GM12878 (cell line): ENCODE measurements at regions not wholly inside any gene's neighbourhood (a gene's known extent, or its start where the extent isn't known, plus 50 kb on each side); places are given as distances from the start of the nearest gene placed in this dataset.

ENCODE experiments used
- ATAC-seq: fragments of 200-7000 bp; cut with Tn5 transposase; 3 replicates; pipeline ENCODE4 v1.9.1; 2020; ENCODE audit warnings: mild to moderate bottlenecking, moderate library complexity
- BruUV-seq: library from RNA; stranded (reverse); fragments of 400-500 nt; replicated peaks from 2 replicates; lab custom pipeline; 2021; lab: Mats Ljungman, UMichigan
- CTCF ChIA-PET: fragments of 300-600 bp; sonication (Branson Sonifier 250); formaldehyde crosslinking; extraction: SDS; loops from one replicate; lab custom pipeline; 2021; ENCODE audit warnings: inconsistent platforms; lab: Yijun Ruan, JAX
- POLR2A ChIA-PET: fragments of 350-600 bp; formaldehyde crosslinking; extraction: SDS; loops from one replicate; lab custom pipeline; 2021; ENCODE audit warnings: inconsistent platforms; lab: Charles Lee
- RAD21 ChIA-PET: fragments of 300-600 bp; sonication (Branson Sonifier 250); formaldehyde crosslinking; loops from one replicate; lab custom pipeline; 2023; ENCODE audit warnings: antibody characterized with exemption; ENCODE audit not compliant: unreplicated experiment; lab: Charles Lee
- SMC1A ChIA-PET: fragments of 300-600 bp; sonication (Branson Sonifier 250); formaldehyde crosslinking; loops from one replicate; lab custom pipeline; 2023; ENCODE audit not compliant: unreplicated experiment, uncharacterized antibody; lab: Charles Lee
- DNase-seq: peaks from one replicate; pipeline ENCODE4 v3.0.0-alpha.2; 2011; ENCODE audit warnings: low read depth, low spot score
- FAIRE-seq: peaks from 3 replicates; lab custom pipeline; 2011; peaks lifted over from hg19 to GRCh38; lab: Jason Lieb, UNC
- H2AFZ ChIP-seq: 2 replicates; pipeline ENCODE4 v1.6.0; 2011; ENCODE audit warnings: low read depth, low read length, control low read depth; ENCODE audit not compliant: control insufficient read depth
- H3K27ac ChIP-seq: 2 replicates; pipeline ENCODE4 v1.5.1; 2011; ENCODE audit warnings: control low read depth; ENCODE audit not compliant: control insufficient read depth, insufficient read depth
- H3K27me3 ChIP-seq, 2 experiments: replicated peaks in 1 of 2; 2 replicates each; pipeline versions ENCODE4 v1.6.0 to v1.6.1; 2011; ENCODE audit warnings: low read length in 1 of 2; ENCODE audit not compliant: control insufficient read depth in 2 of 2, insufficient read depth in 2 of 2
- H3K36me3 ChIP-seq, 2 experiments: 2 replicates each; pipeline ENCODE4 v1.5.1; 2011; ENCODE audit warnings: low read length in 1 of 2; ENCODE audit not compliant: control insufficient read depth in 2 of 2, insufficient read depth in 2 of 2
- H3K4me1 ChIP-seq: 2 replicates; pipeline ENCODE4 v1.6.1; 2011; ENCODE audit warnings: mild to moderate bottlenecking, low read length, moderate library complexity, mixed read lengths; ENCODE audit not compliant: control insufficient read depth, insufficient read depth
- H3K4me2 ChIP-seq: 2 replicates; pipeline ENCODE4 v1.6.0; 2011; ENCODE audit warnings: control low read depth; ENCODE audit not compliant: control insufficient read depth, insufficient read depth
- H3K4me3 ChIP-seq: fragments of 200-600 bp; sonication (generic); 2 replicates; pipeline ENCODE4 v1.5.1; 2016
- H3K79me2 ChIP-seq: 2 replicates; pipeline ENCODE4 v1.6.0; 2011; ENCODE audit warnings: low read length; ENCODE audit not compliant: control insufficient read depth, insufficient read depth
- H3K9ac ChIP-seq: 2 replicates; pipeline ENCODE4 v1.8.0; 2011; ENCODE audit warnings: low read length, control low read depth, mixed read lengths; ENCODE audit not compliant: control insufficient read depth, insufficient read depth
- H3K9me3 ChIP-seq: replicated peaks from 3 replicates; pipeline ENCODE4 v1.5.1; 2011; ENCODE audit warnings: mild to moderate bottlenecking, low read length; ENCODE audit not compliant: control insufficient read depth, insufficient read depth
- H4K20me1 ChIP-seq: 2 replicates; pipeline ENCODE4 v1.6.0; 2011; ENCODE audit not compliant: control insufficient read depth, insufficient read depth
- BMI1 ChIP-seq: fragments of 450-650 bp; IDR thresholded peaks from 2 replicates; pipeline ENCODE4 v1.6.1; 2016; ENCODE audit warnings: mild to moderate bottlenecking, moderate library complexity, borderline replicate concordance
- CBX5 ChIP-seq: sonication (generic); IDR thresholded peaks from 2 replicates; pipeline ENCODE4 v1.6.1; 2016; ENCODE audit warnings: low read depth, moderate library complexity, mild to moderate bottlenecking, inconsistent platforms
- CEBPB ChIP-seq, 2 experiments: fragments of 150-350 bp in 1 of 2; IDR thresholded peaks; 2 replicates each; pipeline ENCODE4 v1.6.1; 2012 to 2014; ENCODE audit warnings: low read depth in 2 of 2, low read length in 2 of 2, borderline replicate concordance in 1 of 2, inconsistent platforms in 1 of 2
- CHD1 ChIP-seq: IDR thresholded peaks from 2 replicates; pipeline ENCODE4 v1.6.1; 2012; ENCODE audit warnings: low read depth, low read length, improper control_type of control experiment
- EED ChIP-seq: sonication (generic); IDR thresholded peaks from 2 replicates; pipeline ENCODE4 v1.6.1; 2016; ENCODE audit warnings: antibody characterized with exemption, low read depth
- EP300 ChIP-seq, 2 experiments: fragments of 150-350 bp in 1 of 2; IDR thresholded peaks; 2 replicates each; pipeline ENCODE4 v1.6.1; 2011 to 2012; ENCODE audit warnings: low read depth in 2 of 2, low read length in 2 of 2, borderline replicate concordance in 1 of 2, improper control_type of control experiment in 1 of 2, inconsistent platforms in 1 of 2; ENCODE audit not compliant: control insufficient read depth in 1 of 2
- HCFC1 ChIP-seq: fragments of 150-350 bp; IDR thresholded peaks from 2 replicates; pipeline ENCODE4 v1.6.1; 2014; ENCODE audit warnings: low read length
- JUNB ChIP-seq: IDR thresholded peaks from 2 replicates; pipeline ENCODE4 v1.6.1; 2016; ENCODE audit warnings: antibody characterized with exemption, mild to moderate bottlenecking
- MEF2A ChIP-seq: IDR thresholded peaks from 2 replicates; pipeline ENCODE4 v1.6.1; 2011; ENCODE audit warnings: low read depth, mild to moderate bottlenecking, low read length, moderate library complexity; ENCODE audit not compliant: insufficient read depth
- NRF1 ChIP-seq: conservative IDR thresholded peaks from 2 replicates; pipeline ENCODE4 v1.6.1; 2011; ENCODE audit warnings: mild to moderate bottlenecking, low read depth, low read length, improper control_type of control experiment
- RELA ChIP-seq: fragments of 450-650 bp; IDR thresholded peaks from 2 replicates; pipeline ENCODE4 v1.8.0; 2014; ENCODE audit warnings: borderline replicate concordance; ENCODE audit not compliant: partially characterized antibody
- RELB ChIP-seq: fragments of 450-650 bp; IDR thresholded peaks from 2 replicates; pipeline ENCODE4 v1.6.1; 2017; ENCODE audit warnings: low read depth, mild to moderate bottlenecking, moderate library complexity
- SIX5 ChIP-seq: IDR thresholded peaks from 2 replicates; pipeline ENCODE4 v1.6.1; 2011; ENCODE audit warnings: mild to moderate bottlenecking, low read depth, low read length, moderate library complexity; ENCODE audit not compliant: severe bottlenecking
- SMAD1 ChIP-seq: fragments of 450-650 bp; IDR thresholded peaks from 2 replicates; pipeline ENCODE4 v1.6.1; 2018; ENCODE audit warnings: mild to moderate bottlenecking, low read depth; ENCODE audit not compliant: partially characterized antibody
- SUPT20H ChIP-seq: IDR thresholded peaks from 2 replicates; pipeline ENCODE4 v1.6.1; 2011; ENCODE audit warnings: low read depth, mild to moderate bottlenecking, low read length, moderate library complexity, borderline replicate concordance; ENCODE audit not compliant: control insufficient read depth
- TARDBP ChIP-seq: IDR thresholded peaks from 2 replicates; pipeline ENCODE4 v1.6.1; 2016; ENCODE audit warnings: borderline replicate concordance
- TCF12 ChIP-seq: IDR thresholded peaks from 2 replicates; pipeline ENCODE4 v1.6.1; 2011; ENCODE audit warnings: low read depth, mild to moderate bottlenecking, low read length
- ZBTB11 ChIP-seq: fragments of 450-650 bp; formaldehyde crosslinking; IDR thresholded peaks from 2 replicates; pipeline ENCODE4 v1.5.0; 2022; ENCODE audit warnings: mild to moderate bottlenecking, missing genetic modification characterization
- ZNF24 ChIP-seq: fragments of 450-650 bp; IDR thresholded peaks from 2 replicates; pipeline ENCODE4 v1.6.1; 2017; ENCODE audit warnings: antibody characterized with exemption, mild to moderate bottlenecking
- WGBS: methylation state at CpG from one replicate; pipeline ENCODE4 v1.1.6; 2016; ENCODE audit warnings: low lambda C conversion rate; ENCODE audit not compliant: insufficient replicate concordance, insufficient coverage; ENCODE audit errors: missing lambda C conversion rate; 5-methylcytosine and 5-hydroxymethylcytosine counted together
- in situ Hi-C: fragments of 300-500 bp; cut with MboI; formaldehyde crosslinking; loops from 9 replicates; pipeline ENCODE4 v1.14.3; 2018; ENCODE audit warnings: mixed read lengths
- intact Hi-C: fragments of 100-400 bp; cut with micrococcal nuclease; formaldehyde crosslinking; loops from one replicate; pipeline ENCODE4 v1.14.2; 2022; ENCODE audit not compliant: unreplicated experiment

- TF ChIP-seq RELB (no peak), SMAD1 (no peak), SIX5 (no peak), ZNF24 (no peak), HCFC1 (no peak)
Measured at GRCh38 chr3:146306656-146307455, 56.0 kb upstream of the PLSCR4 start (continued).

- RAD21 ChIA-PET, result no interaction called here
- 0% methylated on average over 1 of the region's 1 CpG for WGBS
- no peak for ATAC-seq
- no TSS peak for BruUV-seq
- Histone ChIP-seq H3K27ac (no peak overlapping the region), H3K36me3 (no peaks in the 10 kb centered on the region), H3K79me2 (no peaks in the 10 kb centered on the region), H2AFZ (no peak overlapping the region), H4K20me1 (no peaks in the 10 kb centered on the region), H3K4me1 (no peaks in the 10 kb centered on the region), H3K4me3 (no peak overlapping the region), H3K9me3 (no peaks in the 10 kb centered on the region), H3K27me3 (no peaks in the 10 kb centered on the region), H3K9ac (no peak overlapping the region), H3K4me2 (no peak overlapping the region)
- no peak for DNase-seq
- in situ Hi-C loops, result no loop called here
- CTCF ChIA-PET, result no interaction called here
- intact Hi-C loops, result no loop called here
- POLR2A ChIA-PET, result no interaction called here
- SMC1A ChIA-PET, result no interaction called here
- FAIRE-seq, result no peak
- TF ChIP-seq CEBPB (IDR thresholded peaks at IDR 0.05; ENCODE audit: borderline replicate concordance in 1 of 2, low read depth in 2 of 2, low read length in 2 of 2) (no peak), TCF12 (no peak), BMI1 (no peak), EED (no peak), RELA (no peak), CHD1 (no peak), MEF2A (no peak), JUNB (no peak), EP300 (IDR thresholded peaks at IDR 0.05; ENCODE audit: borderline replicate concordance in 1 of 2, control insufficient read depth in 1 of 2, low read depth in 2 of 2, low read length in 2 of 2) (no peak), TARDBP (no peak), CBX5 (no peak), ZBTB11 (CRISPR knock-in tag) (no peak), SUPT20H (no peak), NRF1 (no peak)
Measured at GRCh38 chr3:146305808-146306423, 55.0 kb upstream of the PLSCR4 start.
